ENCODE measurements at regions not wholly inside any gene's neighbourhood (a gene's known extent, or its start where the extent isn't known, plus 50 kb on each side); places are given as distances from the start of the nearest gene placed in this dataset.
A peak's percentile ranks its signal among the peaks of the same experiment; 100 is the strongest.

DNA sequence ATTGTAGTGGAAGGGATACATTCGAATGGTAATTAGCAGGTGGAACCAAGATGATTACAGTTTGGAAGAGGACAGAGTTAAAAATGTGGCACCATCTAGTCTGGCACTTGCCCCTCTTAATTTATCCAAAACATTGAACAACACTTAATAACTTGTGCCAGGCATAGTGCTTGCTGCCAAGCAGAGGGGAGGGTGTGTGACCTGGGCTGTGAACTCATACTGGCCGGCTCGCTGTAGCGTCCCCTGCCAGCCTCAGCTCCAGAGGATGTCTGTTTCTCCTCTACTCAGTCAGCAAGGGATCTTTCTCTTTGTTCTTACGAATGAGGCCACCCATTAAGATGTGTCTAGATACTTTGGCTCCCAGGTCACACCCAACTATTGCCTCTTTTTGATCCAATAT, 179.4 kb upstream of the INHBA start:
- Mint-ChIP-seq H3K9me3 (peaks cover 20 to 21% of the 10 kb centered on the region in 2 donors), H3K27ac (peak overlapping the region; percentile 90 to 94), H3K36me3 (peaks cover 40 to 49% of the 10 kb centered on the region in 2 donors)
- DNase-seq (ENCODE audit: low spot score in 2 of 2) (no peak), ATAC-seq (no peak)

GRCh38 chr7:41881331-41882130, 178.6 kb upstream of the INHBA start:
- peaks cover 20 to 26% of the 10 kb centered on the region in 2 donors for H3K9me3 Mint-ChIP-seq
- H3K27ac Mint-ChIP-seq = peak overlapping the region; percentile 90 to 94
- peaks cover 40 to 55% of the 10 kb centered on the region in 2 donors for H3K36me3 Mint-ChIP-seq
- peak; percentile 64 to 79 for DNase-seq (ENCODE audit: low spot score in 2 of 2)
- ATAC-seq = peak; percentile 95 to 97

DNA sequence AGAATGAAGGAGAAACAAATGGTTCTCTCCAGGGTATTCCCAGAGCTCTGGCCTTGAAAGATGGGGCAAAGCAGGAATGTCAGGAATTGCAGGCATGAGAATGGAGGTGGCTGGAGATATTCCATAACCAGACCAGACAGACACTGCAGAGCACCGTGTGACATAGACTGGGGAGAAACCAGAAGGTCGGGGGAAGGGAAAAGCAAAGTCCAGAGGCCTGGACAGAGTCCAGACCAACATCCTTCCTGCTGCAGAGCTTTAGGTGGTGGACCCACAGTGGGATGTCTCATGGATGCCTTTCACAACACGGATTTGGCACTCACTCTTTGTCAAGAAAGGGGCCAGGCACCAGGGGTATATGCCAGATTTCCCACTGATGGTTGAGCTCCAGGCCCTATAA, 177.2 kb upstream of the INHBA start:
- DNase-seq (ENCODE audit: low spot score in 2 of 2) (no peak), ATAC-seq (no peak)
- H3K27ac Mint-ChIP-seq = peak overlapping the region in 1 of 2 donors; percentile 94
- peaks cover 20 to 32% of the 10 kb centered on the region in 2 donors for H3K9me3 Mint-ChIP-seq
- peaks cover 40 to 57% of the 10 kb centered on the region in 2 donors for H3K36me3 Mint-ChIP-seq

DNA sequence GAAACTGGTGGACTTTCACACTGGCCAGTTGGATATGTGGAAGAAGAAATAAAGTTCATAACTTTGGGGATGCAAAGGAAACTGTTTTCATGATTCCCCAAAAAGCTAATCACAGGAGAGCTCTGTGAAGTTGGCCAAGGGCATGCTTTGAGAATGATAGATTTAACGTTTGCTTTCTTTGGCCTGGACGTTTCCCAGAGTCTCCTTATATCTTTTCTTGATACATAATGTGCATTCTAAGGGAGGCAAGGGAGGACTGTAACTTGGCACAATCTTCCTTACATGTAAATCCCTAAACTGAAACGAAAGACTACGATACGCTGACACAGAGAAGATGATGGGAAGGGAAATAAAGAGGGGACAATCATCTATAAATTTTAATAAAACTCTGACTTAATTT, 176.5 kb upstream of the INHBA start:
- no peak overlapping the region for H3K27ac Mint-ChIP-seq
- ATAC-seq = no peak
- H3K9me3 Mint-ChIP-seq = peaks cover 16 to 31% of the 10 kb centered on the region in 2 donors

DNA sequence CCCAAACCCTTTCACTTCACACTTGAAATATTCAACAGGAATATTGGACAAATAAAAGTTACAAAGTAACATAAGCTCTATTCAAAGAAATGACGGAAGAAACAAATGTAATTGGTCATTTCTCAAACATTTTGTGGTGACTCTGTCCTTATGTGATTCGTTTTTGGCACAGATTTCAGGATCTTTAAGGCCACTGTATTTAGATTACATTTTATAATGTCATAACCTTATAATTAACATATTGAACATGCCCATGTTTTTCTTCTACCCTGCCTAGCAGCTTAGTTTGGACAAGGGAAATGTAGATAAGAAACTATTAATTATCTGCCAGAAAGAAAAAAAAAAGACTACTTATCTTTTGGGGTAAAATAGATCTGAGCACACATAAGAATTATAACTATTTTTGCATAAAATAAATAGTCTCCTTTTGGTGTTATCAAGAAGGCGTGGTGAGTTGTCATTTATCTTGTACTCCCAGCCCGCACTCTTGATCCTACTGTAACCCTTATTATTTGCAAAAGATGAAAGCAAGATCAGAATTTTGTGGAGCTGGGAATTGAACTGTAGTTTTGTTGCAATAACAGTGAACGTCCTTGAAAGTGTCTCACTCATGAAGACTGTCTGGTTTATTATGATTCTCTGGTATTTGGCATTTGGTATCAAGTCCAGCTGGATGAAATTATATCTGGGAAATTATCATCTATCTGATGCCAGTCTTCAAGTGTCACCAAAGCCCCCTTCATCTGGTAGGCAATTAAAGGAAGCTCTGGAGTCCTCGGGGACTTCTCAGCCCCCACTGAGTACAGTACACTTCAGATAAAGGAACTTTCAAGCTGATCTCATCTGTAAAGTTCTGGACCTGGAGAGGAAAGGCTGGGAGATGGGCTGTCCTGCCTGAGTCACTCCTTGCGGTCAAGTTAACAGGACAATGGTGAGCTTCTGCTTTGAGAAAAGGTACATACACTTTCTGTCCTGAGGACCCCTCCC, 175.7 kb upstream of the INHBA start:
- Mint-ChIP-seq H3K27ac (no peak overlapping the region), H3K9me3 (peaks cover 16 to 31% of the 10 kb centered on the region in 2 donors), H3K36me3 (peaks cover 36 to 50% of the 10 kb centered on the region in 2 donors)
- ATAC-seq (no peak), DNase-seq (ENCODE audit: low spot score in 2 of 2) (no peak)

More for the DNA sequence above, 176.5 kb upstream of the INHBA start:
- peaks cover 36 to 51% of the 10 kb centered on the region in 2 donors for H3K36me3 Mint-ChIP-seq
- no peak for DNase-seq (ENCODE audit: low spot score in 2 of 2)

- ATAC-seq = no peak
- no peak for DNase-seq (ENCODE audit: low spot score in 2 of 2)
- H3K9me3 Mint-ChIP-seq = peaks cover 10 to 30% of the 10 kb centered on the region in 2 donors
- H3K36me3 Mint-ChIP-seq = peaks cover 25 to 35% of the 10 kb centered on the region in 2 donors
- no peak overlapping the region for H3K27ac Mint-ChIP-seq
Measured at GRCh38 chr7:41877118-41877517, 174.2 kb upstream of the INHBA start.

DNA sequence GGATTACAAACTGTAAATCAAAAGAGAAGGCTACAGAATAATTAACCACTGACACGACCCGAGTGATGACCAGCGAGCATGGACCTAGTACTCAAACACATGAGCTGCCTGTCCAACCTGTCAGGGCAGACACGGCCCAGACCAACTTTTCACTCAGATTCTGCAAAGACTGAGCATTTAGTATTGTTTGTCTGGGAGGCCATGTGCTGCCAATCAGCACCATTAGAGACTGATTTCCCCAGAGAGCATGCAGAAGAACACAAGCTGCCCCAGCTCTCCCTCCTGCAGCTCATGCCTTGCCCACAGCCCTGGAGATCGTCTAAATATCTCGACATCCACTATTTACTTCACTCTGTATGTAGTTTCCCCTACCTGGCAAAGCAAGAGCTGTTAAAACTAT, 172.6 kb upstream of the INHBA start:
- Mint-ChIP-seq H3K36me3 (peaks cover 13 to 22% of the 10 kb centered on the region in 2 donors), H3K9me3 (peaks cover 6 to 32% of the 10 kb centered on the region in 2 donors), H3K27ac (no peak overlapping the region)
- no peak for ATAC-seq
- DNase-seq (ENCODE audit: low spot score in 2 of 2) = no peak

GRCh38 chr7:41874201-41874785, 171.4 kb upstream of the INHBA start:
- peaks cover 1 to 10% of the 10 kb centered on the region in 2 donors for H3K36me3 Mint-ChIP-seq
- no peak for DNase-seq (ENCODE audit: low spot score in 2 of 2)

GRCh38 chr7:41873741-41874140, 170.9 kb upstream of the INHBA start:
- no peak overlapping the region for H3K27ac Mint-ChIP-seq
- H3K36me3 Mint-ChIP-seq = peaks cover 0 to 8% of the 10 kb centered on the region in 2 donors
- DNase-seq (ENCODE audit: low spot score in 2 of 2) = no peak
- peaks cover 0 to 21% of the 10 kb centered on the region in 2 donors for H3K9me3 Mint-ChIP-seq
- ATAC-seq = no peak

More at GRCh38 chr7:41874201-41874785, 171.4 kb upstream of the INHBA start:
- Mint-ChIP-seq H3K9me3 (peaks cover 0 to 21% of the 10 kb centered on the region in 2 donors), H3K27ac (no peak overlapping the region)
- no peak for ATAC-seq

GRCh38 chr7:41872966-41873365, 170.1 kb upstream of the INHBA start:
- Mint-ChIP-seq H3K9me3 (peaks cover 0 to 21% of the 10 kb centered on the region in 2 donors), H3K36me3 (peaks cover 0 to 8% of the 10 kb centered on the region in 2 donors), H3K27ac (no peak overlapping the region)
- DNase-seq (ENCODE audit: low spot score in 2 of 2) = no peak
- no peak for ATAC-seq

GRCh38 chr7:41870461-41871138, 167.7 kb upstream of the INHBA start:
- Mint-ChIP-seq H3K36me3 (peaks cover under 1 to 7% of the 10 kb centered on the region in 2 donors), H3K27ac (no peak overlapping the region), H3K9me3 (peaks cover 5 to 19% of the 10 kb centered on the region in 2 donors)
- ATAC-seq (peak; percentile 67 to 84), DNase-seq (ENCODE audit: low spot score in 2 of 2) (no peak)

DNA sequence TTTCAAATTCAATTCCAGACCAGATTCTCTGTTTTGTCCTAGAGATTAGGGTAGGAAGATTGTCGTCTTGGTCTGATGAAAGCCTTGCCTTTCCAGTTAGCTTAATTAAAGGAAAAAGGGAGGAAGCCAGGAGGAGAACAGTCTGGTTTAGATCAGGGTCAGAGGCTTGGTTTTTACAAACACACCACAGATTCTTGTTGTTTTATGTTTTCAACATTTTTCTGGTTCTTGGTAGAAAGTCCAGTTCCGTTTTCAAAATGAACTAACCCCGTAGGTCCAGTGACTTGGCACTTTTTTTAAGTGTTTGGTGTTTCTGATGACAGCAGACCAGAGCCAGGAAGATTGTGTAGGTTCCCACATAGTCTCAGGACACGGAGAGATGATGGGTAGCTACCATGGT, 167.1 kb upstream of the INHBA start:
- peaks cover 5 to 7% of the 10 kb centered on the region in 2 donors for H3K36me3 Mint-ChIP-seq
- H3K27ac Mint-ChIP-seq = peak overlapping the region in 1 of 2 donors; percentile 16
- H3K9me3 Mint-ChIP-seq = peaks cover 11 to 18% of the 10 kb centered on the region in 2 donors
- DNase-seq (ENCODE audit: low spot score in 2 of 2) (no peak), ATAC-seq (peak; percentile 19 to 22)

DNA sequence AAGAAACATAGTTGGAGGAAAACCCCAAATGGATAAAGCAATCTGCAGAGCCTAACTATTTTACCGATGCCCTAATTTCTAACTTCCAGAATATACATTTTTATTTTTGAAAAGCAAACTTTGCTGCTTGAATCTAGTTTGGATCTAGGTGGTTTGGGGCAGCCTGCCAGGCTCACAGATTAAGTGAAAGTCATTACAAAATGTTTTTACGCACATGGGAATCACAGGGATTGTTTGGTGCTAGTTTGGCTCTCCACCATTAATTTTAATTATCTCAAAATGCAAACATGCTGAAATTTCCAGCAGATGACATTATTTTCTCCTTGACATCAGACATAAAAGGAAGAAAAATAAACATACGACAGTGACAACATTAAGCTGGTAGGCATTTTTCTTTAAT, 166.7 kb upstream of the INHBA start:
- ATAC-seq = no peak
- H3K36me3 Mint-ChIP-seq = peaks cover 5 to 7% of the 10 kb centered on the region in 2 donors

DNA sequence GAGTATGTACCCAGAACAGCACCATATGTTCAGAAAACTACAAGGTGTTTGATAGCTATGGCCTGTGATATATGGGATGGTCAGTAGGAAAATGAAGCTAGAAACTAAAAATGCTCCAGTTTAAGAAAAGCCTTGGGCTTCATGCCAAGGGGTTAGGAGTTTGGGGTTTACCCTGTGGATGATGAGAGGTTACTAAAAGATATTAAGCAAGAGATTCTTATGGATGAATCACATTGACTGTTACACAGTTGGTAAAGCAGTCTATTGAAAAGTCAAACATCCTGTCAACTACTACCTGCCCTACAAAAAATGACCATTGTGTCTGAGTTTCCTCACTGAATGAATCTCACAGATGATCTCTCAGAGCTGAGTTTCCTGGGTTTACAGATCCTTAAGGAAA, 166.2 kb upstream of the INHBA start:
- Mint-ChIP-seq H3K9me3 (peaks cover 14 to 16% of the 10 kb centered on the region in 2 donors), H3K36me3 (peaks cover 5 to 10% of the 10 kb centered on the region in 2 donors), H3K27ac (peak overlapping the region in 1 of 2 donors; percentile 16)
- peak in 1 of 2 donors; percentile 62 for ATAC-seq
- DNase-seq (ENCODE audit: low spot score in 2 of 2) = no peak

More for the DNA sequence above, 166.7 kb upstream of the INHBA start:
- Mint-ChIP-seq H3K9me3 (peaks cover 13 to 17% of the 10 kb centered on the region in 2 donors), H3K27ac (peak overlapping the region in 1 of 2 donors; percentile 16)
- DNase-seq (ENCODE audit: low spot score in 2 of 2) = no peak

DNA sequence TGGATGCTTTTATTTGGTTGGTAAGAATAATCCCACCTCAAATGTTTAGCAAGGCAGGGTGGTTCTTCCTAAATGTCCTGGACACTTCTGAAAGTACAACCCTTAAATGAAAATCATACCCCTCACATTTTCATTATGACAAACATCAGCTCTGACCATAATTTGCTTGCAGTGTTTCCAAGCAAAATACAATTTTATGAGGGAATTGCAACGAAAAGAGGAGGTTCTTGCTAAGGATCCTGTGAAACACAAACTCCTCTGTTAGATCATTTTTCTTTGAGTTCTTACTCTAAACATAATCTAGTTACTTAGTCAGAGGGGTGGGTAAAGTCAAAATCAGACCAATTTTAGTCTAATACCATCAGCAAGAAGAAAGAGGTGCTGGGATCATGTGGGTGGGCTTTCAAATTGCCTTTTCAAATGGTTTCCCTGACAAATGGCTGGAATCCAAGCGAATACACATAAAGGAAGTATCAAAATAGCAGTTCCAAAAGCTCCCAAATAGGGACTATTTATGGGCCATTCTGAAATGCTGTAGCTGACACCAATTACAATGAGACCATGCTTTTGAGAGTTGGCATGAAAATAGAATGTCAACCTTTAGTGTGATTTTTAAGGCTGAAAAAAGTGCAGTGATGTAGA, 164.9 kb upstream of the INHBA start:
- Mint-ChIP-seq H3K9me3 (peaks cover 19% of the 10 kb centered on the region in 2 donors), H3K27ac (no peak overlapping the region), H3K36me3 (peaks cover 5 to 15% of the 10 kb centered on the region in 2 donors)
- ATAC-seq = no peak
- no peak for DNase-seq (ENCODE audit: low spot score in 2 of 2)
